ENCODE measurements at regions not wholly inside any gene's neighbourhood (a gene's known extent, or its start where the extent isn't known, plus 50 kb on each side); places are given as distances from the start of the nearest gene placed in this dataset.

DNA sequence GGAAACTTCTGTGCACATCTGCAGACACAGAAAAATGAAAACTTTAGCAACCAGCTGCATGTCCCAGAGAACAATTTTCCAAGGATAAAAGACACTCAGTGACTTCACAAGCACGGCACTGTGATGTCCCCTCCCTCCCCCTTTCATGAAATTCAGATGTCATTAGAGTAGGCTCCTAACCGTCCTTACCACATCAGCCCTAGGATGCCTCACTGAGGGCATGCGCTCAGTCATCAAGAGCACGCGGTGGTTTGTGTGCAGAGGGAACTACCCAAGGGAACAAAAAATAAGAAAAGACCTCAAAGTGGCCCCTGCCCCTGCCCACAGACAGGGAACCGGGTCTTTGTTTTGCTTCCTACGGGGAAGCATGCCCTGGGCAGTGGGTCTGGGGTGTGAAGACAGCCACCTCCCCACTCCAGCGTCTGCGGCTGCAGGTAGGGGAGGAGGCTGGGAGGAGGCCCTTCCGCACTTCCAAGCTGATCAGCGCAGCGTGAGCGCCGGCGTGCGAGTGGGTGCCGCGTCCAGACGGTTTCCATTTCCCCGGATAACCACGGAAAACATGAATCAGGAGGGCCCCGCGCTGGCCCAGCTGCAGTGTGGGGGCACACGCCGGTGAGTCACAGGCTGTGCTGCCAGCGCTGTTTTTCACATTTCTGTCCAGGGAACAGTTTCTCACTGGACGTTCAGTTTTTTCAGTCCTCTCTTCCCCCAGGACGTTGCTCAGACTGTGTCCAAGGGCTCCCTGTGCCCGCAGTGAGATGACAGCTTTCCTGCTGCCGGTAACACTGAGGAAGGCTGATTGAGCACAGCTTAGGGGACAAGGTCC lies 70.6 kb downstream of the COPS8 start:
- Histone ChIP-seq H3F3A (ENCODE audit: control insufficient read depth, insufficient read depth) (no peaks in the 10 kb centered on the region), H4K20me1 (ENCODE audit: control insufficient read depth, insufficient read depth, low read depth, low read length) (no peaks in the 10 kb centered on the region), H3K4me2 (ENCODE audit: low read length) (no peak overlapping the region), H3K36me3 (ENCODE audit: control insufficient read depth, low read length) (no peaks in the 10 kb centered on the region), H3K27ac (ENCODE audit: low read depth, low read length) (no peak overlapping the region), H3K4me3 (ENCODE audit: low read length) (no peak overlapping the region), H3K79me2 (ENCODE audit: control insufficient read depth, low read length) (no peaks in the 10 kb centered on the region), H3K9me2 (replicated peaks; ENCODE audit: control insufficient read depth, low read length) (no peaks in the 10 kb centered on the region), H3K27me3 (ENCODE audit: control insufficient read depth, low read length) (peaks cover 12% of the 10 kb centered on the region; the same call in 1 of the 2 replicates), H3K9me3 (ENCODE audit: control insufficient read depth, insufficient read depth, low read length) (no peaks in the 10 kb centered on the region), H3K4me1 (ENCODE audit: control insufficient read depth, low read length) (peaks cover 13% of the 10 kb centered on the region)
- TF ChIP-seq, protein P1, sequence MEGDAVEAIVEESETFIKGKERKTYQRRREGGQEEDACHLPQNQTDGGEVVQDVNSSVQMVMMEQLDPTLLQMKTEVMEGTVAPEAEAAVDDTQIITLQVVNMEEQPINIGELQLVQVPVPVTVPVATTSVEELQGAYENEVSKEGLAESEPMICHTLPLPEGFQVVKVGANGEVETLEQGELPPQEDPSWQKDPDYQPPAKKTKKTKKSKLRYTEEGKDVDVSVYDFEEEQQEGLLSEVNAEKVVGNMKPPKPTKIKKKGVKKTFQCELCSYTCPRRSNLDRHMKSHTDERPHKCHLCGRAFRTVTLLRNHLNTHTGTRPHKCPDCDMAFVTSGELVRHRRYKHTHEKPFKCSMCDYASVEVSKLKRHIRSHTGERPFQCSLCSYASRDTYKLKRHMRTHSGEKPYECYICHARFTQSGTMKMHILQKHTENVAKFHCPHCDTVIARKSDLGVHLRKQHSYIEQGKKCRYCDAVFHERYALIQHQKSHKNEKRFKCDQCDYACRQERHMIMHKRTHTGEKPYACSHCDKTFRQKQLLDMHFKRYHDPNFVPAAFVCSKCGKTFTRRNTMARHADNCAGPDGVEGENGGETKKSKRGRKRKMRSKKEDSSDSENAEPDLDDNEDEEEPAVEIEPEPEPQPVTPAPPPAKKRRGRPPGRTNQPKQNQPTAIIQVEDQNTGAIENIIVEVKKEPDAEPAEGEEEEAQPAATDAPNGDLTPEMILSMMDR (IDR thresholded peaks at IDR 0.05; ENCODE audit: low read depth, low read length, poor library complexity, severe bottlenecking), result no peak
- TF ChIP-seq EZH2phosphoT487 (IDR thresholded peaks at IDR 0.05; ENCODE audit: borderline replicate concordance, low read length), result no peak

DNA sequence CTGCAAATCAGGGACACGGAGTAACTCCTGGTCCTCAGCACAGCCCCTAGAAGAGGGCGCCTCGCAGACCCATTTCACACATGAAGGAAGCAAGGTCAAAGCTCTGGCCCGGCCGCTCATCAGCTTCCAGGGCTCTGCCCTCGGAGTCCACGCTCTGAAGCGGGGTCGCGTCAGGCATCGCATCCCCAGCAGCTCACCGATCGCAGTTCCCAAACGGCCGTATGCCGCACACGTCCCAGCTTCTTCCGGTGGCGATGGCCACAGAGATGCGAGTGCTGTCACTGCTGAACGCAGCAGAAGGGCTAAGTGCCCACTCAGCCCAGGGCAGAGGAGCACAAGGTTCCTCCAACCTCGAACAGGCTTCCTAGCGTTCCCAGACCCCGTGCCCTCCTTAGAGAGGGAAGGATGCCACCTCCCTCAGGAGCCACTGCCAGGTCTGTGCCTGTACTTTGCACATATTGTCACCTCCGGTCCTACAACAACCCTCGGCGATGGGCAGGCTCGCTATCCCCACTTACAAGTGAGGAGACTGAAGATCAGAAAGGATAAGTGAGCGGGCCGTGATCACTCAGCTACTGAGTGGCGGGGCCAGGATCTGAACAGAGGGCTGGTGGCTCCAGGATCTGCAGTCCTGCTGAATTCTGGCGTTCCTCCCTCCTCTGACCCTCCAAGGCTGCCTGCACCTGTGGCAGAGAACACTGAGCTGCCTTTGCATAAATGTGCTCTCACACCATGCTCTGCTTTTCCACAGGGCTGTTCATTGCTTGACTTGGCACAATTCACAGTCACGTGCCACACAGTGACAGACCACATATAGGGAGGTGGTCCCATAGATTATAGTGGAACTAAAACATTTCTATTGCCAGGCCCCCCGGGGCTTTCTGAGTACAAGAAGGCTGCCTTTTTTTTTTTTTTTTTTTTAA lies 71.4 kb downstream of the COPS8 start:
- H3K4me1 ChIP-seq (ENCODE audit: control insufficient read depth, low read length), result peaks cover 13% of the 10 kb centered on the region
- TF ChIP-seq, protein P1 (IDR thresholded peaks at IDR 0.05; ENCODE audit: low read depth, low read length, poor library complexity, severe bottlenecking), result no peak
- no peak for TF ChIP-seq EZH2phosphoT487 (IDR thresholded peaks at IDR 0.05; ENCODE audit: borderline replicate concordance, low read length)
- H3K27ac ChIP-seq (ENCODE audit: low read depth, low read length), result no peak overlapping the region
- H3K9me3 ChIP-seq (ENCODE audit: control insufficient read depth, insufficient read depth, low read length), result no peaks in the 10 kb centered on the region
- no peaks in the 10 kb centered on the region for H3F3A ChIP-seq (ENCODE audit: control insufficient read depth, insufficient read depth)
- H3K36me3 ChIP-seq (ENCODE audit: control insufficient read depth, low read length), result no peaks in the 10 kb centered on the region
- no peak overlapping the region for H3K4me2 ChIP-seq (ENCODE audit: low read length)
- no peaks in the 10 kb centered on the region for H3K79me2 ChIP-seq (ENCODE audit: control insufficient read depth, low read length)
- peaks cover 12% of the 10 kb centered on the region; the same call in 1 of the 2 replicates for H3K27me3 ChIP-seq (ENCODE audit: control insufficient read depth, low read length)
- no peaks in the 10 kb centered on the region for H3K9me2 ChIP-seq (replicated peaks; ENCODE audit: control insufficient read depth, low read length)
- H3K4me3 ChIP-seq (ENCODE audit: low read length), result no peak overlapping the region
- H4K20me1 ChIP-seq (ENCODE audit: control insufficient read depth, insufficient read depth, low read depth, low read length), result no peaks in the 10 kb centered on the region

DNA sequence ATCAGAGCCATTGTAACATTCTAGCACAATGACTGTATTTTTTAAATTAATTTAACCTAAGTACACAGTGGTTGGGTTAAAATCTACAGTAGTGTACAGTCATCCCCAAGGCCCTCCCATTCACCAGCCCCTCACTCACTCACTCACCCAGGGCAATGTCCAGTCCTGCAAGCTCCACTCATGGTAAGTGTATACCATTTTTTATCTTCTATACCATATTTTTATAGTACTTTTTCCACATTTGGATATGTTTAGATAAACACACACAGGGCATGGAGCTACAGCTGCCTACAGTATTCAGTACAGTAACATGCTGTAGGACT lies 72.1 kb downstream of the COPS8 start:
- no peaks in the 10 kb centered on the region for H4K20me1 ChIP-seq (ENCODE audit: control insufficient read depth, insufficient read depth, low read depth, low read length)
- H3K9me3 ChIP-seq (ENCODE audit: control insufficient read depth, insufficient read depth, low read length), result no peaks in the 10 kb centered on the region
- no peaks in the 10 kb centered on the region for H3K36me3 ChIP-seq (ENCODE audit: control insufficient read depth, low read length)
- no peak overlapping the region for H3K27ac ChIP-seq (ENCODE audit: low read depth, low read length)
- H3K79me2 ChIP-seq (ENCODE audit: control insufficient read depth, low read length), result no peaks in the 10 kb centered on the region
- peaks cover 13% of the 10 kb centered on the region for H3K4me1 ChIP-seq (ENCODE audit: control insufficient read depth, low read length)
- no peaks in the 10 kb centered on the region for H3K9me2 ChIP-seq (replicated peaks; ENCODE audit: control insufficient read depth, low read length)
- no peak overlapping the region for H3K4me3 ChIP-seq (ENCODE audit: low read length)
- TF ChIP-seq, protein P1 (IDR thresholded peaks at IDR 0.05; ENCODE audit: low read depth, low read length, poor library complexity, severe bottlenecking), result no peak
- no peak for TF ChIP-seq EZH2phosphoT487 (IDR thresholded peaks at IDR 0.05; ENCODE audit: borderline replicate concordance, low read length)
- peaks cover 12% of the 10 kb centered on the region; the same call in 1 of the 2 replicates for H3K27me3 ChIP-seq (ENCODE audit: control insufficient read depth, low read length)
- H3K4me2 ChIP-seq (ENCODE audit: low read length), result no peak overlapping the region
- H3F3A ChIP-seq (ENCODE audit: control insufficient read depth, insufficient read depth), result no peaks in the 10 kb centered on the region
